K562 (cell line): ENCODE measurements at regions not wholly inside any gene's neighbourhood (a gene's known extent, or its start where the extent isn't known, plus 50 kb on each side); places are given as distances from the start of the nearest gene placed in this dataset.

Source experiments
- ARHGAP35 ChIP-seq: fragments of 450-650 bp; IDR thresholded peaks from 2 replicates; pipeline ENCODE4 v1.6.1; 2018; ENCODE audit not compliant: partially characterized antibody
- CTCF ChIP-seq, 3 experiments: IDR thresholded peaks in 2 of 3; conservative IDR thresholded peaks in 1 of 3; 2 replicates each; pipeline ENCODE4 v1.5.1; 2011 to 2012; ENCODE audit warnings: low read length in 3 of 3, mild to moderate bottlenecking in 3 of 3, control low read depth in 2 of 3, improper control_type of control experiment in 1 of 3, inconsistent platforms in 1 of 3, low read depth in 1 of 3, mixed read lengths in 1 of 3, moderate library complexity in 1 of 3; ENCODE audit not compliant: insufficient read depth in 2 of 3
- MAX ChIP-seq: sonication (generic); formaldehyde crosslinking; IDR thresholded peaks from 2 replicates; pipeline ENCODE4 v1.9.0; 2022; ENCODE audit warnings: mild to moderate bottlenecking, missing genetic modification reagents
- NBN ChIP-seq: fragments of 450-650 bp; IDR thresholded peaks from 2 replicates; pipeline ENCODE4 v1.6.1; 2016; ENCODE audit warnings: low read depth, mild to moderate bottlenecking
- NR2C2 ChIP-seq, 2 experiments: fragments of 200-800 bp in 1 of 2; sonication (Bioruptor generic) in 1 of 2; sonication (generic) in 1 of 2; formaldehyde crosslinking in 1 of 2; IDR thresholded peaks; 2 replicates each; pipeline versions ENCODE4 v1.6.1 to v1.8.0; 2016 to 2022; ENCODE audit warnings: mild to moderate bottlenecking in 1 of 2, missing compliant biosample characterization in 1 of 2, missing genetic modification characterization in 1 of 2, missing genetic modification reagents in 1 of 2
- PRPF4 ChIP-seq: fragments of 200-400 bp; formaldehyde crosslinking; IDR thresholded peaks from one replicate; pipeline ENCODE4 v1.6.1; 2017; ENCODE audit warnings: low read length, low read depth, mild to moderate bottlenecking; ENCODE audit not compliant: insufficient read depth, poor library complexity, severe bottlenecking
- RFX7 ChIP-seq: fragments of 250-450 bp; sonication (Bioruptor Pico); IDR thresholded peaks from 2 replicates; pipeline ENCODE4 v1.5.1; 2021; ENCODE audit warnings: mild to moderate bottlenecking
- SETDB1 ChIP-seq: IDR thresholded peaks from one replicate; pipeline ENCODE4 v1.6.1; 2012; ENCODE audit warnings: low read length, control low read depth, inconsistent platforms
- SMAD3 ChIP-seq: fragments of 450-650 bp; formaldehyde crosslinking; conservative IDR thresholded peaks from 2 replicates; pipeline ENCODE4 v1.4.0; 2020; ENCODE audit warnings: mild to moderate bottlenecking

- TF ChIP-seq ARHGAP35: no peak
- no peak for TF ChIP-seq CTCF (IDR thresholded peaks at IDR 0.05 in 2 of 3, conservative IDR thresholded peaks at IDR 0.05 in 1 of 3; ENCODE audit: insufficient read depth in 2 of 3, low read depth in 1 of 3, low read length in 3 of 3)
- TF ChIP-seq SMAD3 (CRISPR knock-in tag): no peak
- no peak for TF ChIP-seq PRPF4
- TF ChIP-seq SETDB1: no peak
- no peak for TF ChIP-seq RFX7 (CRISPR knock-in tag)
- no peak for TF ChIP-seq NBN
- no peak for TF ChIP-seq NR2C2 (CRISPR knock-in tag; IDR thresholded peaks at IDR 0.05)
- no peak for TF ChIP-seq NR2C2 (tag; IDR thresholded peaks at IDR 0.05)
- no peak for TF ChIP-seq MAX (CRISPR knock-in tag)
Observed at GRCh38 chr22:49350441-49351121, 477.1 kb downstream of the BRD1 start.
